B cell (primary cell): ENCODE measurements at regions not wholly inside any gene's neighbourhood (a gene's known extent, or its start where the extent isn't known, plus 50 kb on each side); places are given as distances from the start of the nearest gene placed in this dataset.

Experiments used
- ATAC-seq: fragments of 200-7000 bp; cut with Tn5 transposase; one replicate; pipeline ENCODE4 v1.10.0; 2021; ENCODE audit warnings: low read depth, mild to moderate bottlenecking, moderate number of reproducible peaks, moderate library complexity
- CTCF ChIA-PET: fragments of 350-600 bp; sonication (Branson Sonifier 250); formaldehyde crosslinking; loops from one replicate; lab custom pipeline; 2021; ENCODE audit warnings: antibody characterized with exemption, inconsistent platforms; lab: Charles Lee
- POLR2A ChIA-PET: fragments of 350-600 bp; sonication (Branson Sonifier 250); formaldehyde crosslinking; loops from one replicate; lab custom pipeline; 2021; ENCODE audit warnings: antibody characterized with exemption; lab: Charles Lee
- DNase-seq: peaks from one replicate; pipeline ENCODE4 v3.0.0; 2013
- H2AFZ ChIP-seq: 2 replicates; pipeline ENCODE4 v1.6.1; 2012; ENCODE audit warnings: mild to moderate bottlenecking, low read depth, low read length; ENCODE audit not compliant: insufficient read depth, poor library complexity, severe bottlenecking
- H3K27ac ChIP-seq, 2 donors: 1 replicate in 1 of 2; 2 replicates in 1 of 2; pipeline ENCODE4 v1.5.1; 2012 to 2013; ENCODE audit warnings: low read length in 2 of 2, mild to moderate bottlenecking in 2 of 2, moderate library complexity in 1 of 2
- H3K27me3 ChIP-seq, 4 experiments: fragments of 200-600 bp in 1 of 4; sonication (generic) in 1 of 4; replicated peaks in 1 of 4; 1 replicate in 2 of 4; 2 replicates in 2 of 4; pipeline versions ENCODE4 v1.6.1 to v1.7.0; 2013 to 2016; ENCODE audit warnings: low read length in 3 of 4, mild to moderate bottlenecking in 2 of 4, mixed read lengths in 1 of 4, moderate library complexity in 1 of 4; ENCODE audit not compliant: insufficient read depth in 4 of 4, control insufficient read depth in 3 of 4; ENCODE audit errors: control extremely low read depth in 1 of 4
- H3K36me3 ChIP-seq, 2 experiments: replicated peaks in 1 of 2; 1 replicate in 1 of 2; 2 replicates in 1 of 2; pipeline versions ENCODE4 v1.6.1 to v1.7.1; 2013; ENCODE audit warnings: low read length in 1 of 2; ENCODE audit not compliant: insufficient read depth in 2 of 2, control insufficient read depth in 1 of 2; ENCODE audit errors: control extremely low read depth in 1 of 2, extremely low read depth in 1 of 2
- H3K4me1 ChIP-seq, 2 donors: fragments of 200-600 bp in 1 of 2; sonication (generic) in 1 of 2; 1 replicate in 1 of 2; 2 replicates in 1 of 2; pipeline versions ENCODE4 v1.5.1 to v1.6.1; 2013 to 2017; ENCODE audit warnings: low read length in 2 of 2; ENCODE audit not compliant: control insufficient read depth in 2 of 2, insufficient read depth in 2 of 2
- H3K4me2 ChIP-seq: replicated peaks from 2 replicates; pipeline ENCODE3; 2012; ENCODE audit warnings: mild to moderate bottlenecking, low read depth, low read length; ENCODE audit not compliant: poor library complexity, severe bottlenecking
- H3K4me3 ChIP-seq, 5 experiments: fragments of 200-600 bp in 1 of 5; sonication (generic) in 1 of 5; 1 replicate in 3 of 5; 2 replicates in 2 of 5; pipeline versions ENCODE4 v1.5.1 to v1.7.0; 2011 to 2016; ENCODE audit warnings: low read length in 4 of 5, mild to moderate bottlenecking in 4 of 5, low read depth in 2 of 5, control low read depth in 1 of 5, moderate library complexity in 1 of 5; ENCODE audit not compliant: insufficient read depth in 1 of 5; ENCODE audit errors: control extremely low read depth in 1 of 5, extremely low read depth in 1 of 5
- H3K79me2 ChIP-seq: fragments of 200-600 bp; sonication (generic); one replicate; pipeline ENCODE4 v1.6.0; 2016; ENCODE audit warnings: low read length; ENCODE audit not compliant: control insufficient read depth, insufficient read depth
- H3K9ac ChIP-seq: fragments of 200-600 bp; sonication (generic); 2 replicates; pipeline ENCODE4 v1.6.1; 2017; ENCODE audit warnings: mild to moderate bottlenecking, low read length, moderate library complexity
- H3K9me3 ChIP-seq, 3 donors: one replicate each; pipeline versions ENCODE4 v1.6.1 to v1.7.1; 2013; ENCODE audit warnings: low read length in 2 of 3; ENCODE audit not compliant: control insufficient read depth in 2 of 3, insufficient read depth in 1 of 3; ENCODE audit errors: control extremely low read depth in 1 of 3
- H4K20me1 ChIP-seq: 2 replicates; pipeline ENCODE4 v1.6.0; 2012; ENCODE audit warnings: mild to moderate bottlenecking, low read length; ENCODE audit not compliant: insufficient read depth, control insufficient read depth, poor library complexity, severe bottlenecking
- H3K27ac Mint-ChIP-seq: one replicate; pipeline ENCODE4 v1.8.0; 2021; ENCODE audit warnings: mixed read lengths
- H3K27me3 Mint-ChIP-seq: one replicate; pipeline ENCODE4 v1.8.0; 2021; ENCODE audit warnings: mixed read lengths
- H3K4me1 Mint-ChIP-seq: one replicate; pipeline ENCODE4 v1.8.0; 2021; ENCODE audit warnings: mixed read lengths
- H3K4me3 Mint-ChIP-seq: one replicate; pipeline ENCODE4 v1.8.0; 2021; ENCODE audit warnings: mixed read lengths
- H3K9me3 Mint-ChIP-seq: one replicate; pipeline ENCODE4 v1.8.0; 2022; ENCODE audit warnings: mixed read lengths; ENCODE audit not compliant: insufficient read depth
- EZH2 ChIP-seq: IDR thresholded peaks from 2 replicates; pipeline ENCODE4 v1.6.1; 2012; ENCODE audit warnings: borderline replicate concordance, low read depth, mild to moderate bottlenecking, moderate library complexity, low read length; ENCODE audit not compliant: insufficient read depth, poor library complexity, severe bottlenecking
- WGBS: methylation state at CpG from one replicate; pipeline ENCODE4 v1.1.5; 2013; ENCODE audit warnings: missing lambda C conversion rate; ENCODE audit not compliant: insufficient coverage; 5-methylcytosine and 5-hydroxymethylcytosine counted together
- intact Hi-C: fragments of 100-400 bp; cut with micrococcal nuclease; formaldehyde crosslinking; loops from one replicate; pipeline ENCODE4 v1.10.0; 2022
- TF ChIP-seq, protein P1 (sequence below): fragments of 200-600 bp; IDR thresholded peaks from one replicate; pipeline ENCODE4 v1.8.0; 2022; ENCODE audit warnings: antibody characterized with exemption, mild to moderate bottlenecking

- DNase-seq: no peak
- H3K27ac Mint-ChIP-seq: no peak overlapping the region
- Histone ChIP-seq H3K36me3 (no peaks in the 10 kb centered on the region), H2AFZ (no peak overlapping the region), H3K79me2 (no peaks in the 10 kb centered on the region), H3K4me1 (no peaks in the 10 kb centered on the region), H3K9ac (no peak overlapping the region), H3K4me2 (no peak overlapping the region), H4K20me1 (no peaks in the 10 kb centered on the region), H3K9me3 (peaks cover 0 to 3% (median 0%) of the 10 kb centered on the region in 3 donors), H3K27ac (no peak overlapping the region), H3K27me3 (no peaks in the 10 kb centered on the region), H3K4me3 (no peak overlapping the region)
- no peaks in the 10 kb centered on the region for H3K9me3 Mint-ChIP-seq
- no peak overlapping the region for H3K4me3 Mint-ChIP-seq
- intact Hi-C loops: no loop called here
- 49% methylated on average over 2 of the region's 4 CpGs for WGBS
- no peaks in the 10 kb centered on the region for H3K4me1 Mint-ChIP-seq
- no peak for ATAC-seq
- no peak for TF ChIP-seq EZH2
- TF ChIP-seq, protein P1, sequence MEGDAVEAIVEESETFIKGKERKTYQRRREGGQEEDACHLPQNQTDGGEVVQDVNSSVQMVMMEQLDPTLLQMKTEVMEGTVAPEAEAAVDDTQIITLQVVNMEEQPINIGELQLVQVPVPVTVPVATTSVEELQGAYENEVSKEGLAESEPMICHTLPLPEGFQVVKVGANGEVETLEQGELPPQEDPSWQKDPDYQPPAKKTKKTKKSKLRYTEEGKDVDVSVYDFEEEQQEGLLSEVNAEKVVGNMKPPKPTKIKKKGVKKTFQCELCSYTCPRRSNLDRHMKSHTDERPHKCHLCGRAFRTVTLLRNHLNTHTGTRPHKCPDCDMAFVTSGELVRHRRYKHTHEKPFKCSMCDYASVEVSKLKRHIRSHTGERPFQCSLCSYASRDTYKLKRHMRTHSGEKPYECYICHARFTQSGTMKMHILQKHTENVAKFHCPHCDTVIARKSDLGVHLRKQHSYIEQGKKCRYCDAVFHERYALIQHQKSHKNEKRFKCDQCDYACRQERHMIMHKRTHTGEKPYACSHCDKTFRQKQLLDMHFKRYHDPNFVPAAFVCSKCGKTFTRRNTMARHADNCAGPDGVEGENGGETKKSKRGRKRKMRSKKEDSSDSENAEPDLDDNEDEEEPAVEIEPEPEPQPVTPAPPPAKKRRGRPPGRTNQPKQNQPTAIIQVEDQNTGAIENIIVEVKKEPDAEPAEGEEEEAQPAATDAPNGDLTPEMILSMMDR: no peak
- ChIA-PET CTCF (no interaction called here), POLR2A (no interaction called here)
- H3K27me3 Mint-ChIP-seq: no peaks in the 10 kb centered on the region
Observed at GRCh38 chr2:103364177-103364576, 602.3 kb downstream of the TMEM182 start.

GRCh38 chr2:103365071-103365470 is 603.2 kb downstream of the TMEM182 start:
- H3K4me1 Mint-ChIP-seq: no peaks in the 10 kb centered on the region
- Histone ChIP-seq H3K9ac (no peak overlapping the region), H3K27ac (no peak overlapping the region), H3K9me3 (peaks cover 0 to 3% (median 0%) of the 10 kb centered on the region in 3 donors), H3K79me2 (no peaks in the 10 kb centered on the region), H3K36me3 (no peaks in the 10 kb centered on the region), H3K4me3 (no peak overlapping the region), H3K4me2 (no peak overlapping the region), H3K4me1 (no peaks in the 10 kb centered on the region), H4K20me1 (no peaks in the 10 kb centered on the region), H3K27me3 (no peaks in the 10 kb centered on the region), H2AFZ (no peak overlapping the region)
- H3K9me3 Mint-ChIP-seq: no peaks in the 10 kb centered on the region
- CTCF ChIA-PET: no interaction called here
- no CpG with 5 or more reads among the region's 4 CpGs for WGBS
- intact Hi-C loops: no loop called here
- H3K27me3 Mint-ChIP-seq: no peaks in the 10 kb centered on the region
- DNase-seq: no peak
- no peak for TF ChIP-seq EZH2
- TF ChIP-seq, protein P1: no peak
- POLR2A ChIA-PET: no interaction called here
- ATAC-seq: no peak
- H3K27ac Mint-ChIP-seq: no peak overlapping the region
- no peak overlapping the region for H3K4me3 Mint-ChIP-seq
